HCT116 (cell line): ENCODE measurements at regions not wholly inside any gene's neighbourhood (a gene's known extent, or its start where the extent isn't known, plus 50 kb on each side); places are given as distances from the start of the nearest gene placed in this dataset.

Source experiments
- ATF3 ChIP-seq: IDR thresholded peaks from 2 replicates; pipeline ENCODE4 v1.6.1; 2012
- CTCF ChIP-seq, 3 experiments: fragments of 200-600 bp in 1 of 3; sonication (generic) in 1 of 3; IDR thresholded peaks in 2 of 3; conservative IDR thresholded peaks in 1 of 3; 2 replicates each; pipeline ENCODE4 v1.5.1; 2012 to 2017; ENCODE audit warnings: low read depth in 2 of 3, low read length in 2 of 3, antibody characterized with exemption in 1 of 3, borderline replicate concordance in 1 of 3, control low read depth in 1 of 3, mild to moderate bottlenecking in 1 of 3, mixed read lengths in 1 of 3, mixed run types in 1 of 3, moderate library complexity in 1 of 3; ENCODE audit not compliant: insufficient read depth in 1 of 3
- ELF1 ChIP-seq: IDR thresholded peaks from 2 replicates; pipeline ENCODE4 v1.6.1; 2012; ENCODE audit warnings: low read depth, borderline replicate concordance
- EZH2 ChIP-seq: fragments of 200-600 bp; sonication (generic); IDR thresholded peaks from 2 replicates; pipeline ENCODE4 v1.6.1; 2017; ENCODE audit warnings: antibody characterized with exemption, mixed run types
- EZH2phosphoT487 ChIP-seq: fragments of 200-600 bp; IDR thresholded peaks from 2 replicates; pipeline ENCODE4 v1.6.1; 2018; ENCODE audit warnings: antibody characterized with exemption, borderline replicate concordance
- FOSL1 ChIP-seq: IDR thresholded peaks from 2 replicates; pipeline ENCODE4 v1.6.1; 2012; ENCODE audit warnings: low read depth
- POLR2A ChIP-seq: IDR thresholded peaks from 2 replicates; pipeline ENCODE4 v1.7.0; 2011; ENCODE audit warnings: borderline replicate concordance; ENCODE audit not compliant: insufficient read depth, insufficient read length; ENCODE audit errors: extremely low read depth
- POLR2AphosphoS5 ChIP-seq: IDR thresholded peaks from 2 replicates; pipeline ENCODE4 v1.6.1; 2011; ENCODE audit warnings: mild to moderate bottlenecking, low read depth, low read length, moderate library complexity
- RAD21 ChIP-seq: IDR thresholded peaks from 2 replicates; pipeline ENCODE4 v1.6.1; 2012; ENCODE audit warnings: low read depth, mild to moderate bottlenecking
- ZBTB33 ChIP-seq: IDR thresholded peaks from 2 replicates; pipeline ENCODE4 v1.6.1; 2011; ENCODE audit warnings: mild to moderate bottlenecking, low read length, moderate library complexity; ENCODE audit not compliant: insufficient replicate concordance; ENCODE audit errors: extremely low read depth
- ZNF274 ChIP-seq: fragments of 200-500 bp; sonication (Bioruptor generic); IDR thresholded peaks from 2 replicates; pipeline ENCODE4 v1.6.1; 2014; ENCODE audit warnings: mild to moderate bottlenecking, low read depth, low read length, inconsistent platforms

GRCh38 chr9:23598994-23599393, 227.0 kb downstream of the ELAVL2 start:
- no peak for TF ChIP-seq CTCF (IDR thresholded peaks at IDR 0.05 in 2 of 3, conservative IDR thresholded peaks at IDR 0.05 in 1 of 3; ENCODE audit: borderline replicate concordance in 1 of 3, insufficient read depth in 1 of 3, low read depth in 2 of 3, low read length in 2 of 3)
- no peak for TF ChIP-seq ATF3
- TF ChIP-seq EZH2, result no peak
- no peak for TF ChIP-seq POLR2A
- no peak for TF ChIP-seq RAD21
- TF ChIP-seq POLR2AphosphoS5, result no peak
- TF ChIP-seq EZH2phosphoT487, result no peak
- no peak for TF ChIP-seq ELF1
- TF ChIP-seq FOSL1, result no peak
- no peak for TF ChIP-seq ZNF274
- TF ChIP-seq ZBTB33, result no peak
